Effector CD4-positive, alpha-beta T cell (primary cell): ENCODE measurements at regions not wholly inside any gene's neighbourhood (a gene's known extent, or its start where the extent isn't known, plus 50 kb on each side); places are given as distances from the start of the nearest gene placed in this dataset.

Experiments
- DNase-seq: peaks from one replicate; pipeline ENCODE4 v3.0.0-alpha.2; 2020

- DNase-seq: no peak
These were observed 118.7 kb upstream of the LRIG3 start for GRCh38 chr12:59039005-59039404.

DNA sequence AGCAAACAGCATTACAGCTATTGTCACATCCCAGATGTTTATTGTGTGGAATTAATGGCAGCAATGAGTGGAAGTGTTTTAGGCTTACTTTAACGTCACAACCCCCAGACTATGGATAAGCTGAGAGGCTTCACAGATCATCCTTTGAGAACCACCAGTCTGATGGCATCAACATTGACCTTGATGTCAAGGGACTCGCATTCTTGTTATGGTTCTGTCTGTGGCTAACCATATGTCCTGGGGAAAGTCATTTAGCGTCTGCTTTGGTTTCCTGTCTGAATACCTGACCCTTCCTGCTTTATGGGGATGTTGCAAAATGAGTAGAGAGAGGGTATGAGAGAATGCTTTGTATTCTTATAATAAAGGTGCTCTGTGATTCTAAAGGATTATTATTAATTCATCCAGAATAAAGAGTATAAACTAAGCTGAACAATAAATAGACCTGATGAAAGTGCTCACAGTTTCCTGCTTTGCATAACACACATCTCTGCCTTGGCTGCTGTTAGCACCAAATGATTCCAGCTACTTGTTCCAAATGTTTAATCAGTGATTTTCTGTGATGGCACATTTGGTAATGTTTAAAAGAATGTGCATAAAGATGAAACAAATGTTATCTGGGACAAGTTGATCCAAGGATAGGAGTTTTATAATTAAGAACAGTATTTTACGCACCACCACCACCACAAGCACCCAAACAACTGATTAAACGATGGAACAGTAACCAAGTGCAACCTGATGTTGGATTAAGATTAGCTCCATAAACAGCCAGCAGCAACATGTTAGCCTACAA, 116.9 kb upstream of the LRIG3 start:
- no peak for DNase-seq

- no peak for DNase-seq
These were observed 116.0 kb upstream of the LRIG3 start for GRCh38 chr12:59036347-59036746.

DNA sequence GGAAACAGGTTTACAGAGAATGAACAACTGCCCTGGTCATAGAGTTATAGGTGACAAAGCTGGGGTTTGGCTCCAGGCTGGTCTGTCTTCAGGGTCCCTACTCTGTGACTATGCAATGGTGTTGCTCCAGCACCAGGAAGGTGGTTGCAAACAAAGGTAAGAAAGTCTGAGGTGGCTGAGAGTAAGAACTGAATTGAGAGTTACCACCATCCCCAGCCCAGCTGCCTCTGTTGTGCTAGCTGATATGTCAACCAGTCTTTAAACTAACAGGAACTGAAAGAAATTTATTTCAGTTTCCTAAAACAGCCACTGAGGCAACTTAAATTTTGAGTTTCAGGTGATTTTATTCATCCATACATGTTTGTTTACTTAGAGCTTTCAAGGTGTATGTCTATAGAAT, 111.0 kb upstream of the LRIG3 start:
- DNase-seq: no peak

GRCh38 chr12:59030415-59030814, 110.1 kb upstream of the LRIG3 start:
- DNase-seq: no peak

DNA sequence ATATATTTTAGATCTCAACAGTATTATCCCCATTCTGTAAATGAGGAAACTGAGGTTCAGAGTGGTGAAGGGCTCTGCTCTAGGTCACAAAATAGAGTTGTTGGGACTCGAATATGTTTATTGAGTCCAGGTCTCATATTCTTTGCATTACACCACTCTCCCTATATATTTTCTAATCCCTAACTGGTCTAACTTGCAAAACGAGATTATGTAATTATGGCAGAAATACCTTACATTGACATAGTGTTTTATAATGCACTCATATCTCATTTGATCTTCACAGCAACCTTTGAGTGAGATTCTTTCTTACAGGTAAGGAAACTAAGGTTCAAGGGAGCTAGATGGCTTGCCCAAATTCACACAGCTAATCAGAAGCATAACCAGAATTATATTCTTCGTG, 106.9 kb upstream of the LRIG3 start:
- DNase-seq: no peak

GRCh38 chr12:59023861-59024424, 103.6 kb upstream of the LRIG3 start:
- no peak for DNase-seq

- no peak for DNase-seq
These were observed 100.0 kb upstream of the LRIG3 start for GRCh38 chr12:59020073-59020946.

- DNase-seq: no peak
These were observed 94.6 kb upstream of the LRIG3 start for GRCh38 chr12:59014885-59015284.

DNA sequence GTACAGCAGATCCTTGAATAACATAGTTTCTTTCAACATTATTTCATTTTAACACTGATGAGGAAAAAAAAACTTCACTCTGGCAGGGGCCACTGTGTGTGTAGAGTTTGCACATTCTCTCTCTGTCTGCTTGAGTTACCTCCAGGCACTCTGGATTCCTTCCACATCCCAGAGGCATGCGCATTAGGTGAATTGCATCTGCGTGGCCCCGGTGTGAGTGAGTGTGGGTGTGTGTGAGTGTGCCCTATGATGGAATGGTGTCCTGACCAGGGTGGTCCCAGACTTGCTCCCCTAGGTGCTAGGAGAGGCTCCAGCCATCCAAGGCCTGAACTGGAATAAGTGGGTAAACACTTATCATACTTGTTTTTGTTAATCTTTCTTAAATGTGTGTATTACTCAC, 90.6 kb upstream of the LRIG3 start:
- no peak for DNase-seq

- no peak for DNase-seq
These were observed 89.8 kb upstream of the LRIG3 start for GRCh38 chr12:59010118-59010517.

- DNase-seq: no peak
These were observed 87.3 kb upstream of the LRIG3 start for GRCh38 chr12:59007620-59008019.

- DNase-seq: no peak
These were observed 85.1 kb upstream of the LRIG3 start for GRCh38 chr12:59005193-59005955.

DNA sequence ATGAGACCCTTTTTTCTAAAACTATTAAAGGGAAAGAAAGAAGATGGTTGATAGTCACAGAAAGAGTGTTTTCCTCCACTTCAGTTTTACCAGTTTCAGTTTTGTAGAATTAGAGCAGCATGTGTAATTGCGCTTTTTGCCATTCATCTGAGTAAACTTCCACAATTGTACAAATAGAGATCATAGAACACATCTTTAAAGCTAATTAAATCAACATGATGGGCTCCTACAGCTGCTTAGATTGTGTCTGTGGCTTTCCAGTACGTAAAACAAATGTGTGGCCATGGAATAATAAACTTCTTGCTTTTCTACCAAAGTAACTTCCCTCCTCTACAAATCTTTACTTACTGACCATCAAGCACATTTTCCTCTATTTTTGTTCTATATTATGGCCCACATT, 84.2 kb upstream of the LRIG3 start:
- DNase-seq: no peak

DNA sequence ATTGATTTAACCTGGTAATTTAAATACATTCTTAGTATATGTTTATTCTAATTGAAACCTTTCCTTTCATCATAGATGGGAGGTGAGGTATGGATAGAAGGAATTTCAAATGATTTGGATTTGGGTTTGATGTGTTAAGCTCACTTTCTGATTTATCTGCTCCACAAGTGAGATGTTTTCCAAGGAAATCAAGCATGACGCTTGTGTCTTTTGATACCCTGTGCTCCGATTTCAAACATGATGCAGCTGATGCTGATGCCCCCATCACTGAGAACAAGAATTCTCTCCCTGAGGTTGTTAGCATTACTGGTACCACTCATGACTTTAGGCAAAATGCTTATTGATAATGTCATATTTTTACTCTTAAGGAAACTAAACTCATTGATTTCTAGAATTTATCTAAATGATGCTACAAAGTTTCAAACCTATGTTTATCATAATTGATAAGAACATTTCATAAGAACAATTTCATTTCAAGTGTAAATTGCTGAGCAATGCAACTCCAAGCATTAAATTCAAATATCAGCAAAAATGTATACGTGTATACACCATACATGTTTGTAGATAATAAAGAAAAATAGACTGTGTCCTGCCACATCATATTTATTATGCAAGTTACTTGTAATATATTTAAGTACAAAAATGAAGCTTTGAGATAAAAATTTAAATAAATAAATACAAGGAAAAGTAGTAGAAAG, 75.5 kb upstream of the LRIG3 start:
- no peak for DNase-seq

GRCh38 chr12:58988643-58989344, 68.5 kb upstream of the LRIG3 start:
- DNase-seq: no peak

GRCh38 chr12:58981961-58982360, 61.7 kb upstream of the LRIG3 start:
- no peak for DNase-seq

- DNase-seq: no peak
These were observed 60.5 kb upstream of the LRIG3 start for GRCh38 chr12:58980768-58981167.

- DNase-seq: no peak
These were observed 58.4 kb upstream of the LRIG3 start for GRCh38 chr12:58978717-58979116.

DNA sequence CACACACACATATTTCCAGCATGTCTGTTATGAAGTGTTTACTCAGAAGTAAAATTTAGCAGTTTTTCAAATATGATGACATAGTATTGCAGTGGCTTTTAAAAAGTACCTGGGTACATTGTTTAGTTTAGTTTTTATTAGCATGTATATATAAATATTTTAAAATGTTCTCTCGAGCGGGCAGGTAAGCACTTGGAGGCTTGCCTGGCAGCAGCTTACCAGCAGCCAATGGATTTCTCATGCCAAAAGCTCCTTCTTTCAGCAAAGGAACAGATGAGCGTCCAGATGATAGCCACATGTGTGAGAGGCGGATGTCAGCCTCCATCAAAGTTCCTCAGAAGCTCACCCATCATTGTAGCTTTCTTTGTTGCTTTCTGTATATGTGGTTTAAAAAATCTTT, 57.2 kb upstream of the LRIG3 start:
- no peak for DNase-seq

- DNase-seq: no peak
These were observed 55.8 kb upstream of the LRIG3 start for GRCh38 chr12:58976146-58976545.
